ENCODE measurements at regions not wholly inside any gene's neighbourhood (a gene's known extent, or its start where the extent isn't known, plus 50 kb on each side); places are given as distances from the start of the nearest gene placed in this dataset.
A peak's percentile ranks its signal among the peaks of the same experiment; 100 is the strongest.
"Not testable (repeated sequence)": the region's sequence is repeated elsewhere in the genome, so short reads cannot be mapped to it uniquely, and the experiment has no call there.

GRCh38 chr1:234782791-234783190 lies 172.8 kb upstream of the IRF2BP2 start:
- Mint-ChIP-seq H3K27me3 (ENCODE audit: low read depth in 3 of 3) (no peaks in the 10 kb centered on the region), H3K4me3 (no peak overlapping the region), H3K27ac (no peak overlapping the region), H3K36me3 (no peaks in the 10 kb centered on the region), H3K4me1 (no peaks in the 10 kb centered on the region), H3K9me3 (no peaks in the 10 kb centered on the region)
- no peak for DNase-seq

GRCh38 chr1:234782105-234782751 lies 172.2 kb upstream of the IRF2BP2 start:
- DNase-seq, result no peak
- H3K9me3 Mint-ChIP-seq, result no peaks in the 10 kb centered on the region
- no peak overlapping the region for H3K4me3 Mint-ChIP-seq
- no peaks in the 10 kb centered on the region for H3K27me3 Mint-ChIP-seq (ENCODE audit: low read depth in 3 of 3)
- no peaks in the 10 kb centered on the region for H3K36me3 Mint-ChIP-seq
- H3K27ac Mint-ChIP-seq, result no peak overlapping the region
- no peaks in the 10 kb centered on the region for H3K4me1 Mint-ChIP-seq

- Mint-ChIP-seq H3K27ac (no peak overlapping the region), H3K36me3 (no peaks in the 10 kb centered on the region), H3K9me3 (no peaks in the 10 kb centered on the region), H3K4me3 (no peak overlapping the region), H3K4me1 (no peaks in the 10 kb centered on the region), H3K27me3 (ENCODE audit: low read depth in 3 of 3) (no peaks in the 10 kb centered on the region)
- DNase-seq, result no peak
Observed at GRCh38 chr1:234781241-234782065, 171.5 kb upstream of the IRF2BP2 start.

- H3K9me3 Mint-ChIP-seq, result no peaks in the 10 kb centered on the region
Observed at GRCh38 chr1:234780531-234781162, 170.7 kb upstream of the IRF2BP2 start.

GRCh38 chr1:234780112-234780511 lies 170.1 kb upstream of the IRF2BP2 start:
- no peaks in the 10 kb centered on the region for H3K9me3 Mint-ChIP-seq
- no peaks in the 10 kb centered on the region for H3K4me1 Mint-ChIP-seq
- no peaks in the 10 kb centered on the region for H3K36me3 Mint-ChIP-seq
- DNase-seq, result no peak
- H3K4me3 Mint-ChIP-seq, result no peak overlapping the region
- H3K27me3 Mint-ChIP-seq (ENCODE audit: low read depth in 3 of 3), result no peaks in the 10 kb centered on the region
- no peak overlapping the region for H3K27ac Mint-ChIP-seq

More at GRCh38 chr1:234780531-234781162, 170.7 kb upstream of the IRF2BP2 start:
- Mint-ChIP-seq H3K36me3 (no peaks in the 10 kb centered on the region), H3K4me3 (no peak overlapping the region), H3K4me1 (no peaks in the 10 kb centered on the region), H3K27ac (no peak overlapping the region), H3K27me3 (ENCODE audit: low read depth in 3 of 3) (no peaks in the 10 kb centered on the region)
- no peak for DNase-seq

- not testable (repeated sequence) for H3K9me3 Mint-ChIP-seq; H3K27me3 Mint-ChIP-seq (ENCODE audit: low read depth in 3 of 3); H3K4me1 Mint-ChIP-seq; H3K36me3 Mint-ChIP-seq; DNase-seq; H3K27ac Mint-ChIP-seq; H3K4me3 Mint-ChIP-seq
Observed at GRCh38 chr1:234779600-234779999, 169.6 kb upstream of the IRF2BP2 start.

- H3K4me3 Mint-ChIP-seq, result no peak overlapping the region
- H3K27me3 Mint-ChIP-seq (ENCODE audit: low read depth in 3 of 3), result no peaks in the 10 kb centered on the region
- H3K9me3 Mint-ChIP-seq, result no peaks in the 10 kb centered on the region
- no peaks in the 10 kb centered on the region for H3K36me3 Mint-ChIP-seq
- no peak for DNase-seq
- no peak overlapping the region for H3K27ac Mint-ChIP-seq
- no peaks in the 10 kb centered on the region for H3K4me1 Mint-ChIP-seq
Observed at GRCh38 chr1:234779160-234779538, 169.2 kb upstream of the IRF2BP2 start.

GRCh38 chr1:234778221-234779159 lies 168.5 kb upstream of the IRF2BP2 start:
- H3K36me3 Mint-ChIP-seq, result no peaks in the 10 kb centered on the region
- peak in 1 of 3 donors; percentile 26 for DNase-seq

GRCh38 chr1:234777856-234778220 lies 167.9 kb upstream of the IRF2BP2 start:
- Mint-ChIP-seq H3K27ac (no peak overlapping the region), H3K4me1 (peaks cover 4% of the 10 kb centered on the region in 2 donors), H3K36me3 (no peaks in the 10 kb centered on the region), H3K9me3 (no peaks in the 10 kb centered on the region), H3K27me3 (ENCODE audit: low read depth in 3 of 3) (peaks cover under 1 to 1% (median 1%) of the 10 kb centered on the region in 3 donors), H3K4me3 (no peak overlapping the region)
- no peak for DNase-seq

More at GRCh38 chr1:234778221-234779159, 168.5 kb upstream of the IRF2BP2 start:
- Mint-ChIP-seq H3K27ac (no peak overlapping the region), H3K4me1 (peaks cover 0 to 2% of the 10 kb centered on the region in 2 donors), H3K4me3 (no peak overlapping the region), H3K27me3 (ENCODE audit: low read depth in 3 of 3) (no peaks in the 10 kb centered on the region), H3K9me3 (no peaks in the 10 kb centered on the region)

- H3K27me3 Mint-ChIP-seq (ENCODE audit: low read depth in 3 of 3), result peaks cover 7% of the 10 kb centered on the region in 3 donors
- H3K9me3 Mint-ChIP-seq, result no peaks in the 10 kb centered on the region
- no peak overlapping the region for H3K27ac Mint-ChIP-seq
- H3K36me3 Mint-ChIP-seq, result no peaks in the 10 kb centered on the region
- no peak overlapping the region for H3K4me3 Mint-ChIP-seq
- no peak for DNase-seq
- H3K4me1 Mint-ChIP-seq, result peaks cover 10% of the 10 kb centered on the region in 2 donors
Observed at GRCh38 chr1:234776876-234777855, 167.2 kb upstream of the IRF2BP2 start.

GRCh38 chr1:234776256-234776875 lies 166.4 kb upstream of the IRF2BP2 start:
- H3K9me3 Mint-ChIP-seq, result no peaks in the 10 kb centered on the region
- no peak overlapping the region for H3K4me3 Mint-ChIP-seq
- no peaks in the 10 kb centered on the region for H3K36me3 Mint-ChIP-seq
- peaks cover 18% of the 10 kb centered on the region in 2 donors for H3K4me1 Mint-ChIP-seq
- H3K27ac Mint-ChIP-seq, result no peak overlapping the region
- no peak for DNase-seq
- H3K27me3 Mint-ChIP-seq (ENCODE audit: low read depth in 3 of 3), result peaks cover 7 to 8% (median 7%) of the 10 kb centered on the region in 3 donors

- DNase-seq, result no peak
- Mint-ChIP-seq H3K9me3 (no peaks in the 10 kb centered on the region), H3K4me3 (peak overlapping the region; percentile 2 to 51 (median 38)), H3K27me3 (ENCODE audit: low read depth in 3 of 3) (peaks cover 7 to 9% (median 7%) of the 10 kb centered on the region in 3 donors), H3K4me1 (peaks cover 24 to 25% of the 10 kb centered on the region in 2 donors), H3K27ac (peak overlapping the region in 4 of 6 donors; percentile 25 to 73 (median 48)), H3K36me3 (no peaks in the 10 kb centered on the region)
Observed at GRCh38 chr1:234775477-234776246, 165.7 kb upstream of the IRF2BP2 start.
